OCI-LY1 (cell line): ENCODE measurements at regions not wholly inside any gene's neighbourhood (a gene's known extent, or its start where the extent isn't known, plus 50 kb on each side); places are given as distances from the start of the nearest gene placed in this dataset.

Source experiments
- H2AFZ ChIP-seq: fragments of 200-600 bp; sonication (generic), shearing (Covaris generic); 2 replicates; pipeline ENCODE4 v1.6.0; 2014; ENCODE audit warnings: antibody characterized with exemption, mild to moderate bottlenecking, low read length
- H3F3A ChIP-seq: fragments of 200-600 bp; sonication (generic), shearing (Covaris generic); 2 replicates; pipeline ENCODE4 v1.6.0; 2014; ENCODE audit warnings: mild to moderate bottlenecking, antibody characterized with exemption, low read length, moderate library complexity; ENCODE audit not compliant: insufficient read depth
- H3K27ac ChIP-seq: fragments of 200-600 bp; sonication (generic); 2 replicates; pipeline ENCODE4 v1.5.1; 2014; ENCODE audit warnings: low read length, mixed run types, mild to moderate bottlenecking, low read depth; ENCODE audit not compliant: poor library complexity, severe bottlenecking
- H3K27me3 ChIP-seq: fragments of 200-600 bp; sonication (generic); 2 replicates; pipeline ENCODE4 v1.6.0; 2014; ENCODE audit warnings: antibody characterized with exemption, mild to moderate bottlenecking, low read length, moderate library complexity; ENCODE audit not compliant: insufficient read depth
- H3K36me3 ChIP-seq: fragments of 200-600 bp; sonication (generic); 2 replicates; pipeline ENCODE4 v1.6.1; 2014; ENCODE audit warnings: mild to moderate bottlenecking, antibody characterized with exemption, low read length, moderate library complexity, mixed read lengths; ENCODE audit not compliant: insufficient read depth
- H3K4me1 ChIP-seq: fragments of 200-600 bp; sonication (generic); 2 replicates; pipeline ENCODE4 v1.5.1; 2014; ENCODE audit warnings: mild to moderate bottlenecking, low read length, moderate library complexity; ENCODE audit not compliant: insufficient read depth, severe bottlenecking
- H3K4me2 ChIP-seq: fragments of 200-600 bp; sonication (generic), shearing (Covaris generic); 2 replicates; pipeline ENCODE4 v1.6.1; 2014; ENCODE audit warnings: low read length
- H3K4me3 ChIP-seq: fragments of 200-600 bp; sonication (generic); 2 replicates; pipeline ENCODE4 v1.5.1; 2014; ENCODE audit warnings: low read length, low read depth, mild to moderate bottlenecking, mixed read lengths; ENCODE audit not compliant: poor library complexity, severe bottlenecking
- H3K79me2 ChIP-seq: fragments of 200-600 bp; shearing (Covaris generic); 2 replicates; pipeline ENCODE4 v1.6.1; 2016; ENCODE audit warnings: mixed run types, low read length, mixed read lengths; ENCODE audit not compliant: insufficient read depth
- H3K9ac ChIP-seq: fragments of 200-600 bp; sonication (generic), shearing (Covaris generic); 2 replicates; pipeline ENCODE4 v1.6.1; 2014; ENCODE audit warnings: mild to moderate bottlenecking, low read length, mixed read lengths
- H3K9me2 ChIP-seq: fragments of 200-600 bp; sonication (generic), shearing (Covaris generic); 2 replicates; pipeline ENCODE4 v1.6.1; 2014; ENCODE audit warnings: low read depth, mild to moderate bottlenecking, low read length, mixed read lengths
- H3K9me3 ChIP-seq: fragments of 200-600 bp; shearing (Covaris generic); 2 replicates; pipeline ENCODE4 v1.6.1; 2014; ENCODE audit warnings: low read length, mixed read lengths
- H4K20me1 ChIP-seq: fragments of 200-600 bp; sonication (generic), shearing (Covaris generic); 2 replicates; pipeline ENCODE4 v1.6.0; 2016; ENCODE audit warnings: mild to moderate bottlenecking, low read length; ENCODE audit not compliant: insufficient read depth
- EZH2 ChIP-seq: fragments of 200-600 bp; sonication (generic), shearing (Covaris generic); IDR thresholded peaks from 2 replicates; pipeline ENCODE4 v1.8.0; 2017; ENCODE audit warnings: borderline replicate concordance, mixed run types, mild to moderate bottlenecking, antibody characterized with exemption, low read length, moderate library complexity, mixed read lengths
- TF ChIP-seq, protein P1 (sequence below): fragments of 200-600 bp; sonication (generic), shearing (Covaris generic); IDR thresholded peaks from 2 replicates; pipeline ENCODE4 v1.5.1; 2017; ENCODE audit warnings: mild to moderate bottlenecking, antibody characterized with exemption, low read length, moderate library complexity, mixed read lengths

DNA sequence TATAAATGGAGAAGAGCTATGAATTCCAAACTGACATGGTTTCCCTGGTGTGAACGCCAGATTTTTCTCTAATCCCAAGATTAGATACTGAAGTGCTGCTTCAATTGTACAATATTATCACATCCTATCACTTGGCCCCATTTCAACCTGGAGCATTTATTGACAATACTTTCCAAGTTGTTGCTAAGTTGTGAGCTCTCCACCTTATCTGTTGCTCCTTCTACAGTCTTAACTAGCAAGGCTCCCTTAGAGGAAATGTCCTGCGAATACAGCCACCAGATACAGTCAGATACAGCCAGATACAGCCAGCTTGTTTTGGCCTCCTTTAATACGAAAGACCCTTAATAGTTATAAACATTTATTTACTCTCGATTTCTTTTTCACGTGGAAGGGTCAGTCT, 466.3 kb upstream of the FAM241A start:
- Histone ChIP-seq H3K36me3 (no peaks in the 10 kb centered on the region), H3K4me2 (no peak overlapping the region), H4K20me1 (no peaks in the 10 kb centered on the region), H3K9me2 (no peaks in the 10 kb centered on the region), H3K79me2 (no peaks in the 10 kb centered on the region), H3K27ac (no peak overlapping the region), H3K27me3 (no peaks in the 10 kb centered on the region), H3K9ac (no peak overlapping the region), H2AFZ (no peak overlapping the region), H3K9me3 (no peaks in the 10 kb centered on the region), H3K4me3 (no peak overlapping the region), H3F3A (no peaks in the 10 kb centered on the region), H3K4me1 (no peaks in the 10 kb centered on the region)
- TF ChIP-seq, protein P1, sequence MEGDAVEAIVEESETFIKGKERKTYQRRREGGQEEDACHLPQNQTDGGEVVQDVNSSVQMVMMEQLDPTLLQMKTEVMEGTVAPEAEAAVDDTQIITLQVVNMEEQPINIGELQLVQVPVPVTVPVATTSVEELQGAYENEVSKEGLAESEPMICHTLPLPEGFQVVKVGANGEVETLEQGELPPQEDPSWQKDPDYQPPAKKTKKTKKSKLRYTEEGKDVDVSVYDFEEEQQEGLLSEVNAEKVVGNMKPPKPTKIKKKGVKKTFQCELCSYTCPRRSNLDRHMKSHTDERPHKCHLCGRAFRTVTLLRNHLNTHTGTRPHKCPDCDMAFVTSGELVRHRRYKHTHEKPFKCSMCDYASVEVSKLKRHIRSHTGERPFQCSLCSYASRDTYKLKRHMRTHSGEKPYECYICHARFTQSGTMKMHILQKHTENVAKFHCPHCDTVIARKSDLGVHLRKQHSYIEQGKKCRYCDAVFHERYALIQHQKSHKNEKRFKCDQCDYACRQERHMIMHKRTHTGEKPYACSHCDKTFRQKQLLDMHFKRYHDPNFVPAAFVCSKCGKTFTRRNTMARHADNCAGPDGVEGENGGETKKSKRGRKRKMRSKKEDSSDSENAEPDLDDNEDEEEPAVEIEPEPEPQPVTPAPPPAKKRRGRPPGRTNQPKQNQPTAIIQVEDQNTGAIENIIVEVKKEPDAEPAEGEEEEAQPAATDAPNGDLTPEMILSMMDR: no peak
- no peak for TF ChIP-seq EZH2

DNA sequence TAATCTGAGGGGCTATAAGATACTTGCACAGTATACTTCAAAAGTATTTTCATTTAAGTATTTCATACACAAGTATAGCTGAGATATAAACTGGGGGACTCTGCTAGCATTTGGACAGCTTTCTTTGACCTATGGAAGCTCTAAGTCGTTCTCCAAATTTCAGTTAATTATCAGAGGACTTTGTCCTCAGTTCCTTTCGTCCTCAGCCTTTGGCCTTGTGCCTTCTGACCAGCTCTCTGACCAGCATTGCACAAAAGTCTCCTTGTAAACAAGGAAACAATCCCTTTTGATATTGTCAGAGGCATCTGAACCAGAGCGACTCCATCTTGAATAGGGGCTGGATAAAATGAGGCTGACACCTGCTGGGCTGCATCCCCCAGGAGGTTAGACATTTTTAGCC, 464.0 kb upstream of the FAM241A start:
- H3K9me3 ChIP-seq: no peaks in the 10 kb centered on the region
- no peaks in the 10 kb centered on the region for H3K4me1 ChIP-seq
- no peak overlapping the region for H2AFZ ChIP-seq
- H3K4me3 ChIP-seq: no peak overlapping the region
- no peak overlapping the region for H3K27ac ChIP-seq
- H3K79me2 ChIP-seq: no peaks in the 10 kb centered on the region
- no peaks in the 10 kb centered on the region for H3F3A ChIP-seq
- no peak overlapping the region for H3K9ac ChIP-seq
- H3K9me2 ChIP-seq: no peaks in the 10 kb centered on the region
- H3K27me3 ChIP-seq: no peaks in the 10 kb centered on the region
- H4K20me1 ChIP-seq: no peaks in the 10 kb centered on the region
- TF ChIP-seq, protein P1: no peak
- no peak for TF ChIP-seq EZH2
- no peaks in the 10 kb centered on the region for H3K36me3 ChIP-seq
- H3K4me2 ChIP-seq: no peak overlapping the region

GRCh38 chr4:111681751-111682150, 463.5 kb upstream of the FAM241A start:
- TF ChIP-seq, protein P1: no peak
- TF ChIP-seq EZH2: no peak
- Histone ChIP-seq H3K27ac (no peak overlapping the region), H3K4me2 (no peak overlapping the region), H3K9ac (no peak overlapping the region), H3K79me2 (no peaks in the 10 kb centered on the region), H3K36me3 (no peaks in the 10 kb centered on the region), H3K27me3 (no peaks in the 10 kb centered on the region), H3K4me1 (no peaks in the 10 kb centered on the region), H3K9me2 (no peaks in the 10 kb centered on the region), H3K9me3 (no peaks in the 10 kb centered on the region), H3K4me3 (no peak overlapping the region), H4K20me1 (no peaks in the 10 kb centered on the region), H3F3A (no peaks in the 10 kb centered on the region), H2AFZ (no peak overlapping the region)
